22Rv1 (cell line): ENCODE measurements at regions not wholly inside any gene's neighbourhood (a gene's known extent, or its start where the extent isn't known, plus 50 kb on each side); places are given as distances from the start of the nearest gene placed in this dataset.

Experiments
- CTCF ChIP-seq: fragments of 450-650 bp; IDR thresholded peaks from 2 replicates; pipeline ENCODE4 v1.5.1; 2017; ENCODE audit warnings: mild to moderate bottlenecking
- ZFX ChIP-seq: fragments of 450-650 bp; IDR thresholded peaks from 2 replicates; pipeline ENCODE4 v1.6.1; 2017; ENCODE audit warnings: antibody characterized with exemption, borderline replicate concordance

DNA sequence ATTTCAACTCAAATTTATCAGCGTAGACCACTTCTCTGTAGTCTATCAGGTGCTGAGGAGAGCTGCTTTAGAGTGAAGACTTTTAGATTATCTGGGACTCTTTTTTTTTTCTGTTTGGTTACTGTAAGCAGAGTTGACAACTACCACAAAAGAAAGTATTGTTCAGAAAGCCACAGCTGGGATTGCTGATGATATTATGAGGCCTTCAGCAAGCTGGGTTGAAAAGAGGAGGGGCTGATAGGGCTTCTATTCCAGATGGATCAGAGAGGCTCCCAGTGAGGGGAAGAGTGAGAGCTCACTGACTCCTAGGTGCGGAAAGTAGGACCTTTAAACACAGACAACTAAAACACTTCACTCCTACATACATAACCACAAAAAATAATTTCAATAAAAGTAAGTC, 188.5 kb upstream of the FERD3L start:
- TF ChIP-seq CTCF = no peak
- no peak for TF ChIP-seq ZFX
